PC-9 (cell line): ENCODE measurements at regions not wholly inside any gene's neighbourhood (a gene's known extent, or its start where the extent isn't known, plus 50 kb on each side); places are given as distances from the start of the nearest gene placed in this dataset.

Source experiments
- BruUV-seq: library from RNA; stranded (reverse); fragments of 400-500 nt; replicated peaks from 2 replicates; lab custom pipeline; 2021; lab: Mats Ljungman, UMichigan
- CTCF ChIA-PET: fragments of 300-600 bp; sonication (Branson Sonifier 250); formaldehyde crosslinking; loops from one replicate; lab custom pipeline; 2022; ENCODE audit warnings: antibody characterized with exemption; lab: Charles Lee
- POLR2A ChIA-PET: fragments of 300-600 bp; sonication (Branson Sonifier 250); formaldehyde crosslinking; loops from one replicate; lab custom pipeline; 2022; ENCODE audit warnings: antibody characterized with exemption; ENCODE audit not compliant: unreplicated experiment; lab: Charles Lee
- DNase-seq, 2 experiments: peaks; one replicate each; pipeline versions ENCODE4 v3.0.0 to v3.0.0-alpha.2; 2015 to 2022; ENCODE audit warnings: mixed read lengths in 1 of 2
- H2AFZ ChIP-seq: fragments of 200-600 bp; sonication (generic); 2 replicates; pipeline ENCODE4 v1.8.1; 2017; ENCODE audit warnings: antibody characterized with exemption
- H3F3A ChIP-seq: fragments of 200-600 bp; sonication (generic); 2 replicates; pipeline ENCODE4 v1.8.1; 2017; ENCODE audit warnings: antibody characterized with exemption, mild to moderate bottlenecking, low read depth; ENCODE audit not compliant: insufficient read depth
- H3K27ac ChIP-seq: fragments of 200-600 bp; sonication (generic); 2 replicates; pipeline ENCODE4 v1.6.1; 2016; ENCODE audit warnings: mixed run types
- H3K27me3 ChIP-seq: fragments of 200-600 bp; sonication (generic); 2 replicates; pipeline ENCODE4 v1.6.1; 2016; ENCODE audit warnings: low read depth, mixed run types; ENCODE audit not compliant: insufficient read depth
- H3K36me3 ChIP-seq: fragments of 200-600 bp; sonication (generic); 2 replicates; pipeline ENCODE4 v1.6.1; 2016; ENCODE audit warnings: low read depth, mixed run types
- H3K4me1 ChIP-seq: fragments of 200-600 bp; sonication (generic); replicated peaks from 2 replicates; pipeline ENCODE4 v1.6.1; 2016; ENCODE audit warnings: mixed run types; ENCODE audit not compliant: insufficient read depth
- H3K4me2 ChIP-seq: fragments of 200-600 bp; sonication (generic); 2 replicates; pipeline ENCODE4 v1.6.1; 2017; ENCODE audit warnings: mixed run types
- H3K4me3 ChIP-seq: fragments of 200-600 bp; sonication (generic); 2 replicates; pipeline ENCODE4 v1.6.1; 2016; ENCODE audit warnings: mixed run types
- H3K79me2 ChIP-seq: fragments of 200-600 bp; sonication (generic); 2 replicates; pipeline ENCODE4 v1.6.1; 2017; ENCODE audit warnings: low read depth, mixed run types
- H3K9me2 ChIP-seq: fragments of 200-600 bp; sonication (generic); 2 replicates; pipeline ENCODE4 v1.8.1; 2017; ENCODE audit warnings: mild to moderate bottlenecking; ENCODE audit not compliant: insufficient read depth
- H3K9me3 ChIP-seq: fragments of 200-600 bp; sonication (generic); 2 replicates; pipeline ENCODE4 v1.8.1; 2016; ENCODE audit warnings: low read depth; ENCODE audit not compliant: insufficient read depth
- H4K20me1 ChIP-seq: fragments of 200-600 bp; sonication (generic); 2 replicates; pipeline ENCODE4 v1.8.1; 2017; ENCODE audit not compliant: insufficient read depth
- EZH2 ChIP-seq: fragments of 200-600 bp; sonication (generic); IDR thresholded peaks from 2 replicates; pipeline ENCODE4 v1.8.0; 2017; ENCODE audit warnings: antibody characterized with exemption, low read depth
- intact Hi-C: fragments of 100-400 bp; cut with micrococcal nuclease; formaldehyde crosslinking; loops from one replicate; pipeline ENCODE4 v1.10.0; 2022; ENCODE audit not compliant: unreplicated experiment
- TF ChIP-seq, protein P1 (sequence below): fragments of 200-600 bp; sonication (generic); conservative IDR thresholded peaks from 2 replicates; pipeline ENCODE4 v1.6.1; 2017; ENCODE audit warnings: mixed run types, antibody characterized with exemption, mild to moderate bottlenecking, moderate library complexity

DNA sequence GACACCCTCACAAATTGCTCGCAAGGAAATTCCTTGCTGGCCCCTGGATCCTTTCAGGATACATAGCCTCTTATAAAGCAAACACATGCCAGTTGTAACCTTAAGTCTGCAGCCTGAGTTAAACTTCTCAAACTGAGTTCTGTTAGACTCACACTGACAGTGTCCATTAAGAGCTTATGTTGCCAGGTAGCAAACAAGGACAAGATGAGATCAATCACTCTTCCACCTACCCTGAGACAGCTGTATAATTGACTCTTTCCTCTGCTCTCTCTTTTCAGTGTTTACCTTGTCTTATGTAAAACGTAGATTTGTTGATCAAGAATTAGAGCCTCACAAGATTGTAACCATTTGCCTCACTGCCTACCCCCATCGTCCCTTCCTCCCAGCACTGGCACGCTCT lies 359.8 kb downstream of the EPM2A start:
- no TSS peak for BruUV-seq
- Histone ChIP-seq H3K4me3 (no peak overlapping the region), H2AFZ (no peak overlapping the region), H3K79me2 (no peaks in the 10 kb centered on the region), H3K4me2 (no peak overlapping the region), H3K9me2 (no peaks in the 10 kb centered on the region), H4K20me1 (no peaks in the 10 kb centered on the region), H3K4me1 (no peaks in the 10 kb centered on the region), H3K27me3 (no peaks in the 10 kb centered on the region), H3F3A (no peaks in the 10 kb centered on the region), H3K36me3 (no peaks in the 10 kb centered on the region), H3K9me3 (peaks cover 9% of the 10 kb centered on the region; the same call in 1 of the 2 replicates), H3K27ac (no peak overlapping the region)
- ChIA-PET CTCF (no interaction called here), POLR2A (no interaction called here)
- TF ChIP-seq EZH2, result no peak
- TF ChIP-seq, protein P1, sequence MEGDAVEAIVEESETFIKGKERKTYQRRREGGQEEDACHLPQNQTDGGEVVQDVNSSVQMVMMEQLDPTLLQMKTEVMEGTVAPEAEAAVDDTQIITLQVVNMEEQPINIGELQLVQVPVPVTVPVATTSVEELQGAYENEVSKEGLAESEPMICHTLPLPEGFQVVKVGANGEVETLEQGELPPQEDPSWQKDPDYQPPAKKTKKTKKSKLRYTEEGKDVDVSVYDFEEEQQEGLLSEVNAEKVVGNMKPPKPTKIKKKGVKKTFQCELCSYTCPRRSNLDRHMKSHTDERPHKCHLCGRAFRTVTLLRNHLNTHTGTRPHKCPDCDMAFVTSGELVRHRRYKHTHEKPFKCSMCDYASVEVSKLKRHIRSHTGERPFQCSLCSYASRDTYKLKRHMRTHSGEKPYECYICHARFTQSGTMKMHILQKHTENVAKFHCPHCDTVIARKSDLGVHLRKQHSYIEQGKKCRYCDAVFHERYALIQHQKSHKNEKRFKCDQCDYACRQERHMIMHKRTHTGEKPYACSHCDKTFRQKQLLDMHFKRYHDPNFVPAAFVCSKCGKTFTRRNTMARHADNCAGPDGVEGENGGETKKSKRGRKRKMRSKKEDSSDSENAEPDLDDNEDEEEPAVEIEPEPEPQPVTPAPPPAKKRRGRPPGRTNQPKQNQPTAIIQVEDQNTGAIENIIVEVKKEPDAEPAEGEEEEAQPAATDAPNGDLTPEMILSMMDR, result no peak
- no peak for DNase-seq
- intact Hi-C loops, result no loop called here

DNA sequence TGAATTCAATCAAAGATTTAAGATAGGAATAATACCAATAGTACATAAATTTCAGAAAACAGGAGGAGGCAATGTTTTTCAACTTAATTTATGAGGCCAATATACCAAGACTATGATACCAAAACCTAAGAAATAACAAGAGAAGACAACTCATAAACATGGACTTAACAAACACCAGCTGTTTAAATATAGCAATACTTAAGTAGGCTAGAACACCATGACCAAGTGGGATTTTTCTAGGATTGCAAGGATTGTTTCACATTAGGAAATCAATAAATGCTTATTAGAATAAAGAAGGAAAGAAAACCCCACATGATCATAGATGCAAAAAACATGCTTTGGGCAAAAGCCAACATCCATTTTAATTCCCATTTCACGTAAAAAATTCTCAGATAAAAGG lies 355.1 kb downstream of the EPM2A start:
- no peak overlapping the region for H3K27ac ChIP-seq
- no peaks in the 10 kb centered on the region for H3K9me2 ChIP-seq
- no peaks in the 10 kb centered on the region for H3F3A ChIP-seq
- no peak for DNase-seq
- H4K20me1 ChIP-seq, result no peaks in the 10 kb centered on the region
- no peaks in the 10 kb centered on the region for H3K4me1 ChIP-seq
- no peaks in the 10 kb centered on the region for H3K79me2 ChIP-seq
- peaks cover 7% of the 10 kb centered on the region; the same call in 1 of the 2 replicates for H3K9me3 ChIP-seq
- no peak overlapping the region for H3K4me3 ChIP-seq
- BruUV-seq, result no TSS peak
- CTCF ChIA-PET, result no interaction called here
- no peak overlapping the region for H3K4me2 ChIP-seq
- H3K27me3 ChIP-seq, result no peaks in the 10 kb centered on the region
- POLR2A ChIA-PET, result no interaction called here
- TF ChIP-seq, protein P1, result no peak
- TF ChIP-seq EZH2, result no peak
- H3K36me3 ChIP-seq, result no peaks in the 10 kb centered on the region
- no peak overlapping the region for H2AFZ ChIP-seq
- intact Hi-C loops, result loop anchor here (10.0 kb wide), 1 partner anchor 255 kb away; no protein-coding TSS in a partner anchor

DNA sequence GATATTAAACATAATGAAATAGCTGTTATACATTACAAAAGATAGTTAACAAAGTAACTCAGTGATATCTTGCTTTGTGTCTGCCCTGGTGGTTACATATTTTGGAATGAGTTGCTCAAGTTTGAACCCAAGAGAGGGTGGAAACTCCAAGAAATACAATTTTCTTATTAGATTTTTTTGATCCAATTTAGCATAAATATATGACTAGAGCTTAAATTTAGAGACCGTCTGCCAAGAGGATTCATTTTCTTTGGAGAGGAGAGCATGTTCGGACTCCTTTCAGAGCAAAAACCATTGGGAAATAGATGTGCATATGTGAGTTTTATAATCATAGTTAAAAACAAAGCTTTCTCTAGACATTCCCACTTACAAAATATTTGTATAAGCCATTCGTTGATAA lies 353.4 kb downstream of the EPM2A start:
- Histone ChIP-seq H3K27ac (no peak overlapping the region), H3K9me3 (peaks cover 7% of the 10 kb centered on the region; the same call in 1 of the 2 replicates), H3K4me2 (no peak overlapping the region), H3K9me2 (no peaks in the 10 kb centered on the region), H4K20me1 (no peaks in the 10 kb centered on the region), H3K79me2 (no peaks in the 10 kb centered on the region), H3K36me3 (no peaks in the 10 kb centered on the region), H3F3A (no peaks in the 10 kb centered on the region), H3K4me1 (no peaks in the 10 kb centered on the region), H2AFZ (no peak overlapping the region), H3K27me3 (no peaks in the 10 kb centered on the region), H3K4me3 (no peak overlapping the region)
- intact Hi-C loops, result loop anchor here (10.0 kb wide), 1 partner anchor 253 kb away; no protein-coding TSS in a partner anchor
- no TSS peak for BruUV-seq
- CTCF ChIA-PET, result no interaction called here
- POLR2A ChIA-PET, result no interaction called here
- DNase-seq, result no peak
- TF ChIP-seq EZH2, result no peak
- TF ChIP-seq, protein P1, result no peak
